ENCODE measurements at regions not wholly inside any gene's neighbourhood (a gene's known extent, or its start where the extent isn't known, plus 50 kb on each side); places are given as distances from the start of the nearest gene placed in this dataset.

GRCh38 chr1:221059506-221059905 lies 180.3 kb downstream of the HLX start:
- H3K27ac ChIP-seq: no peak overlapping the region
- TF ChIP-seq CTCF (conservative IDR thresholded peaks at IDR 0.05) (no peak), ZFX (IDR thresholded peaks at IDR 0.05) (no peak)

GRCh38 chr1:221063651-221064050 lies 184.4 kb downstream of the HLX start:
- H3K27ac ChIP-seq: no peak overlapping the region
- TF ChIP-seq CTCF (conservative IDR thresholded peaks at IDR 0.05): no peak
- no peak for TF ChIP-seq ZFX (IDR thresholded peaks at IDR 0.05)

- TF ChIP-seq CTCF (conservative IDR thresholded peaks at IDR 0.05): no peak
- no peak for TF ChIP-seq ZFX (IDR thresholded peaks at IDR 0.05)
- no peak overlapping the region for H3K27ac ChIP-seq
Observed at GRCh38 chr1:221066351-221067001, 187.2 kb downstream of the HLX start.

DNA sequence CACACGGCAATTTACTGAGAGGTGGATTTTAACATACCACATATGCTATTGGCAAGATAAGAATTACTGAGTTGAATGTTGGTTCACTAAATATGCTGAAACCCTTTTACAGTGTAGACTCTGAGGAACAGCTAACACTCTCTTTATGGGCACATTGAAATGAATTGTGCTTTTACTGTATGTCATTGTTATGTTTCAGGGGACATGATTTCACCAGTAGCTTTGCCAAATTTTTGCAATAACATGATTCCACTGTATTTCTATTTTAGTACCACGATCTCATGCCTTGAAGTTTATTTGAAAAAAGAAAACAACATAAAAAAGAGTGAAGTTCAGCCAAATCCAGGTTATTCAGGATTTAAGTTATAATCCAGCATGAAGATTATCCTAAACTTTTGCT lies 188.5 kb downstream of the HLX start:
- H3K27ac ChIP-seq: no peak overlapping the region
- TF ChIP-seq ZFX (IDR thresholded peaks at IDR 0.05): no peak
- no peak for TF ChIP-seq CTCF (conservative IDR thresholded peaks at IDR 0.05)

- no peak for TF ChIP-seq CTCF (conservative IDR thresholded peaks at IDR 0.05)
- no peak for TF ChIP-seq ZFX (IDR thresholded peaks at IDR 0.05)
- H3K27ac ChIP-seq: no peak overlapping the region
Observed at GRCh38 chr1:221069178-221069903, 190.1 kb downstream of the HLX start.

- no peak for TF ChIP-seq CTCF (conservative IDR thresholded peaks at IDR 0.05)
- no peak for TF ChIP-seq ZFX (IDR thresholded peaks at IDR 0.05)
Observed at GRCh38 chr1:221069986-221070385, 190.7 kb downstream of the HLX start.

GRCh38 chr1:221071777-221072176 lies 192.5 kb downstream of the HLX start:
- TF ChIP-seq ZFX (IDR thresholded peaks at IDR 0.05): no peak
- TF ChIP-seq CTCF (conservative IDR thresholded peaks at IDR 0.05): no peak
- no peak overlapping the region for H3K27ac ChIP-seq

More at GRCh38 chr1:221069986-221070385, 190.7 kb downstream of the HLX start:
- H3K27ac ChIP-seq: no peak overlapping the region
